Activated CD8-positive, alpha-beta memory T cell treated with anti-CD3 and anti-CD28 coated beads, Interleukin-2, amount 50 U/mL, for 24 hours (primary cell): ENCODE measurements at regions not wholly inside any gene's neighbourhood (a gene's known extent, or its start where the extent isn't known, plus 50 kb on each side); places are given as distances from the start of the nearest gene placed in this dataset.

Experiments used
- DNase-seq: peaks from one replicate; pipeline ENCODE4 v3.0.0-alpha.2; 2020; ENCODE audit errors: extremely low read depth

- no peak for DNase-seq
Observed at GRCh38 chr6:170162775-170163404, 128.0 kb downstream of the DLL1 start.

- no peak for DNase-seq
Observed at GRCh38 chr6:170162011-170162774, 128.7 kb downstream of the DLL1 start.

- no peak for DNase-seq
Observed at GRCh38 chr6:170160628-170161611, 130.0 kb downstream of the DLL1 start.

GRCh38 chr6:170160031-170160627 lies 130.7 kb downstream of the DLL1 start:
- DNase-seq: no peak

GRCh38 chr6:170159022-170159965 lies 131.6 kb downstream of the DLL1 start:
- no peak for DNase-seq

GRCh38 chr6:170158296-170159021 lies 132.4 kb downstream of the DLL1 start:
- no peak for DNase-seq

- DNase-seq: no peak
Observed at GRCh38 chr6:170157567-170158218, 133.2 kb downstream of the DLL1 start.

- no peak for DNase-seq
Observed at GRCh38 chr6:170156448-170157375, 134.2 kb downstream of the DLL1 start.

- DNase-seq: no peak
Observed at GRCh38 chr6:170155464-170156196, 135.2 kb downstream of the DLL1 start.

- DNase-seq: no peak
Observed at GRCh38 chr6:170153436-170154319, 137.2 kb downstream of the DLL1 start.

GRCh38 chr6:170152989-170153388 lies 137.9 kb downstream of the DLL1 start:
- no peak for DNase-seq

- DNase-seq: no peak
Observed at GRCh38 chr6:170152124-170152926, 138.6 kb downstream of the DLL1 start.

- no peak for DNase-seq
Observed at GRCh38 chr6:170151804-170152123, 139.1 kb downstream of the DLL1 start.

- no peak for DNase-seq
Observed at GRCh38 chr6:170151321-170151771, 139.5 kb downstream of the DLL1 start.

- DNase-seq: no peak
Observed at GRCh38 chr6:170150590-170150945, 140.3 kb downstream of the DLL1 start.
